BE2C (cell line): ENCODE measurements at regions not wholly inside any gene's neighbourhood (a gene's known extent, or its start where the extent isn't known, plus 50 kb on each side); places are given as distances from the start of the nearest gene placed in this dataset.
"Not testable (repeated sequence)": the region's sequence is repeated elsewhere in the genome, so short reads cannot be mapped to it uniquely, and the experiment has no call there.

Experiments
- DNase-seq: peaks from one replicate; pipeline ENCODE4 v3.0.0-alpha.2; 2020
- H3K27me3 ChIP-seq: fragments of 250-450 bp; sonication (Bioruptor Pico); 2 replicates; pipeline ENCODE4 v1.5.1; 2020; ENCODE audit warnings: mild to moderate bottlenecking
- H3K36me3 ChIP-seq: fragments of 250-450 bp; sonication (Bioruptor Pico); 2 replicates; pipeline ENCODE4 v1.5.1; 2020; ENCODE audit warnings: mild to moderate bottlenecking
- H3K4me1 ChIP-seq: fragments of 250-450 bp; sonication (Bioruptor Pico); 2 replicates; pipeline ENCODE4 v1.5.1; 2020
- H3K4me3 ChIP-seq: 2 replicates; pipeline ENCODE4 v1.5.1; 2011; ENCODE audit warnings: low read depth, low read length
- H3K9me3 ChIP-seq: fragments of 250-450 bp; sonication (Bioruptor Pico); 2 replicates; pipeline ENCODE4 v1.5.1; 2020
- CTCF ChIP-seq: IDR thresholded peaks from 2 replicates; pipeline ENCODE4 v1.5.1; 2012; ENCODE audit warnings: mild to moderate bottlenecking, low read depth, low read length

GRCh38 chrX:99266255-99266654 lies 1143.8 kb downstream of the PCDH19 start:
- no peak for DNase-seq
- no peaks in the 10 kb centered on the region for H3K36me3 ChIP-seq
- no peaks in the 10 kb centered on the region for H3K27me3 ChIP-seq
- H3K4me3 ChIP-seq = no peak overlapping the region
- H3K9me3 ChIP-seq = no peaks in the 10 kb centered on the region
- no peaks in the 10 kb centered on the region for H3K4me1 ChIP-seq
- no peak for TF ChIP-seq CTCF

- no peaks in the 10 kb centered on the region for H3K9me3 ChIP-seq
- no peak for DNase-seq
- H3K4me1 ChIP-seq = no peaks in the 10 kb centered on the region
- no peaks in the 10 kb centered on the region for H3K27me3 ChIP-seq
- no peak overlapping the region for H3K4me3 ChIP-seq
- no peaks in the 10 kb centered on the region for H3K36me3 ChIP-seq
- TF ChIP-seq CTCF = no peak
Measured at GRCh38 chrX:99248180-99248579, 1161.9 kb downstream of the PCDH19 start.

GRCh38 chrX:99242001-99242400 lies 1168.1 kb downstream of the PCDH19 start:
- Histone ChIP-seq H3K9me3 (no peaks in the 10 kb centered on the region), H3K27me3 (no peaks in the 10 kb centered on the region), H3K4me1 (no peaks in the 10 kb centered on the region), H3K36me3 (no peaks in the 10 kb centered on the region), H3K4me3 (no peak overlapping the region)
- TF ChIP-seq CTCF = no peak
- DNase-seq = no peak

- H3K27me3 ChIP-seq, H3K4me3 ChIP-seq, H3K4me1 ChIP-seq, DNase-seq, H3K9me3 ChIP-seq, H3K36me3 ChIP-seq: not testable (repeated sequence)
Measured at GRCh38 chrX:99234384-99234783, 1175.7 kb downstream of the PCDH19 start.

GRCh38 chrX:99192421-99192820 lies 1217.7 kb downstream of the PCDH19 start:
- Histone ChIP-seq H3K4me1 (no peaks in the 10 kb centered on the region), H3K27me3 (no peaks in the 10 kb centered on the region), H3K4me3 (no peak overlapping the region), H3K36me3 (no peaks in the 10 kb centered on the region), H3K9me3 (no peaks in the 10 kb centered on the region)
- no peak for DNase-seq
- TF ChIP-seq CTCF = no peak

GRCh38 chrX:99184153-99184552 lies 1225.9 kb downstream of the PCDH19 start:
- Histone ChIP-seq H3K36me3 (no peaks in the 10 kb centered on the region), H3K9me3 (no peaks in the 10 kb centered on the region), H3K4me3 (no peak overlapping the region), H3K4me1 (no peaks in the 10 kb centered on the region), H3K27me3 (no peaks in the 10 kb centered on the region)
- DNase-seq = no peak
- no peak for TF ChIP-seq CTCF

GRCh38 chrX:99172958-99173357 lies 1237.1 kb downstream of the PCDH19 start:
- TF ChIP-seq CTCF = no peak
- Histone ChIP-seq H3K4me1 (no peaks in the 10 kb centered on the region), H3K9me3 (no peaks in the 10 kb centered on the region), H3K27me3 (no peaks in the 10 kb centered on the region), H3K36me3 (no peaks in the 10 kb centered on the region), H3K4me3 (no peak overlapping the region)
- no peak for DNase-seq
